Transverse colon (tissue), 4 donors: ENCODE measurements at regions not wholly inside any gene's neighbourhood (a gene's known extent, or its start where the extent isn't known, plus 50 kb on each side); places are given as distances from the start of the nearest gene placed in this dataset.

Source experiments
- DNase-seq: peaks from one replicate; pipeline ENCODE4 v3.0.0-alpha.2; 2019
- H3K27ac ChIP-seq, 4 donors: fragments of 200-600 bp; sonication (generic); 2 replicates each; pipeline ENCODE4 v1.5.1; 2016 to 2018; ENCODE audit warnings: inconsistent platforms in 4 of 4
- H3K27me3 ChIP-seq: fragments of 200-600 bp; sonication (generic); 2 replicates; pipeline ENCODE4 v1.5.1; 2017; ENCODE audit warnings: inconsistent platforms
- H3K36me3 ChIP-seq, 4 donors: fragments of 200-600 bp; sonication (generic); 2 replicates each; pipeline ENCODE4 v1.5.1; 2017 to 2019; ENCODE audit warnings: inconsistent platforms in 4 of 4
- H3K4me1 ChIP-seq, 4 donors: fragments of 200-600 bp; sonication (generic); 2 replicates each; pipeline ENCODE4 v1.5.1; 2017 to 2020; ENCODE audit warnings: inconsistent platforms in 4 of 4
- H3K4me3 ChIP-seq, 4 donors: fragments of 200-600 bp; sonication (generic); 1 replicate in 1 of 4; 2 replicates in 3 of 4; pipeline versions ENCODE4 v1.5.1 to v1.6.1; 2017 to 2019; ENCODE audit warnings: inconsistent platforms in 4 of 4
- H3K9me3 ChIP-seq, 2 donors: fragments of 200-600 bp; sonication (generic); 2 replicates each; pipeline ENCODE4 v1.5.1; 2017 to 2019; ENCODE audit warnings: inconsistent platforms in 2 of 2
- CTCF ChIP-seq, 5 experiments: fragments of 200-600 bp in 3 of 5; fragments of 450-650 bp in 2 of 5; sonication (generic) in 3 of 5; IDR thresholded peaks; 1 replicate in 2 of 5; 2 replicates in 3 of 5; pipeline ENCODE4 v1.5.1; 2016 to 2017; ENCODE audit warnings: antibody characterized with exemption in 5 of 5, inconsistent platforms in 3 of 5, mild to moderate bottlenecking in 2 of 5, moderate library complexity in 1 of 5
- EP300 ChIP-seq: sonication (generic); formaldehyde crosslinking; IDR thresholded peaks from one replicate; pipeline ENCODE4 v1.6.1; 2017; ENCODE audit warnings: antibody characterized with exemption, low read depth
- POLR2A ChIP-seq: fragments of 450-650 bp; IDR thresholded peaks from one replicate; pipeline ENCODE4 v1.6.1; 2016; ENCODE audit warnings: antibody characterized with exemption, mild to moderate bottlenecking, moderate library complexity
- POLR2AphosphoS5 ChIP-seq, 3 donors: sonication (generic); formaldehyde crosslinking; IDR thresholded peaks; one replicate each; pipeline ENCODE4 v1.6.1; 2016; ENCODE audit warnings: antibody characterized with exemption in 3 of 3
- WGBS, 2 donors: methylation state at CpG; one replicate each; pipeline ENCODE4 v1.1.5; 2018; ENCODE audit warnings: low coverage in 1 of 2; 5-methylcytosine and 5-hydroxymethylcytosine counted together
- in situ Hi-C, 4 donors: fragments of 200-750 bp; cut with MboI; loops; one replicate each; pipeline versions ENCODE4 v1.15.0 to v1.15.1; 2017; ENCODE audit warnings: low sequenced_read_pairs in 3 of 4, low pct_ligation_motif_present in 1 of 4, low pct_unique_long_range_greater_than_20kb in 1 of 4
- intact Hi-C: fragments of 100-400 bp; cut with DNase I; formaldehyde crosslinking; loops from one replicate; pipeline ENCODE4 v1.15.1; 2023; ENCODE audit warnings: low total_unique reads

- Histone ChIP-seq H3K4me1 (no peaks in the 10 kb centered on the region), H3K4me3 (no peak overlapping the region), H3K36me3 (no peaks in the 10 kb centered on the region), H3K27me3 (no peaks in the 10 kb centered on the region), H3K9me3 (no peaks in the 10 kb centered on the region), H3K27ac (no peak overlapping the region)
- in situ Hi-C loops (no loop called here), intact Hi-C loops (loop anchor here (1.0 kb wide), 1 partner anchor 18 kb away; no protein-coding TSS in a partner anchor)
- TF ChIP-seq POLR2AphosphoS5 (IDR thresholded peaks at IDR 0.05) (no peak), POLR2A (no peak), EP300 (no peak), CTCF (IDR thresholded peaks at IDR 0.05) (no peak)
- no peak for DNase-seq
Measured at GRCh38 chr13:64413529-64413928, 2816.6 kb downstream of the PCDH9 start.

- no peaks in the 10 kb centered on the region for H3K36me3 ChIP-seq
- no peak overlapping the region for H3K27ac ChIP-seq
- H3K9me3 ChIP-seq = no peaks in the 10 kb centered on the region
- H3K4me1 ChIP-seq = no peaks in the 10 kb centered on the region
- no peak for TF ChIP-seq CTCF (IDR thresholded peaks at IDR 0.05)
- TF ChIP-seq POLR2AphosphoS5 (IDR thresholded peaks at IDR 0.05) = no peak
- no peak for TF ChIP-seq POLR2A
- TF ChIP-seq EP300 = no peak
- no peak overlapping the region for H3K4me3 ChIP-seq
- intact Hi-C loops (no loop called here), in situ Hi-C loops (no loop called here)
- WGBS, 2 donors = 57 to 67% methylated on average over 3 to 5 of the region's 5 CpGs
- no peak for DNase-seq
- H3K27me3 ChIP-seq = no peaks in the 10 kb centered on the region
Measured at GRCh38 chr13:64410276-64411053, 2819.7 kb downstream of the PCDH9 start.

GRCh38 chr13:64397701-64398100, 2832.4 kb downstream of the PCDH9 start:
- H3K9me3 ChIP-seq = no peaks in the 10 kb centered on the region
- intact Hi-C loops (no loop called here), in situ Hi-C loops (no loop called here)
- no peak overlapping the region for H3K4me3 ChIP-seq
- no peaks in the 10 kb centered on the region for H3K4me1 ChIP-seq
- no peaks in the 10 kb centered on the region for H3K27me3 ChIP-seq
- no peak overlapping the region for H3K27ac ChIP-seq
- TF ChIP-seq POLR2A (no peak), POLR2AphosphoS5 (IDR thresholded peaks at IDR 0.05) (no peak), EP300 (no peak), CTCF (IDR thresholded peaks at IDR 0.05) (no peak)
- 5 to 16% methylated on average over 2 of the region's 2 CpGs for WGBS, 2 donors
- DNase-seq = no peak
- no peaks in the 10 kb centered on the region for H3K36me3 ChIP-seq

GRCh38 chr13:64377606-64378005, 2852.5 kb downstream of the PCDH9 start:
- TF ChIP-seq POLR2A = no peak
- no peak for TF ChIP-seq EP300
- TF ChIP-seq CTCF (IDR thresholded peaks at IDR 0.05) = no peak
- TF ChIP-seq POLR2AphosphoS5 (IDR thresholded peaks at IDR 0.05) = no peak
- Histone ChIP-seq H3K4me1 (no peaks in the 10 kb centered on the region), H3K36me3 (no peaks in the 10 kb centered on the region), H3K4me3 (no peak overlapping the region), H3K27me3 (no peaks in the 10 kb centered on the region), H3K9me3 (no peaks in the 10 kb centered on the region), H3K27ac (no peak overlapping the region)
- intact Hi-C loops = no loop called here
- no peak for DNase-seq
- WGBS, 2 donors = 71 to 80% methylated on average over 1 of the region's 1 CpG
- in situ Hi-C loops = no loop called here
